Erythroblast (primary cell): ENCODE measurements at regions not wholly inside any gene's neighbourhood (a gene's known extent, or its start where the extent isn't known, plus 50 kb on each side); places are given as distances from the start of the nearest gene placed in this dataset.

Experiments used
- GATA1 ChIP-seq: IDR thresholded peaks from 2 replicates; pipeline ENCODE4 v1.6.1; 2011; ENCODE audit warnings: low read depth, mild to moderate bottlenecking, control low read depth, low read length, moderate library complexity
- POLR2A ChIP-seq: IDR thresholded peaks from 2 replicates; pipeline ENCODE4 v1.6.1; 2011; ENCODE audit warnings: mild to moderate bottlenecking, low read length

- TF ChIP-seq POLR2A (no peak), GATA1 (no peak)
Observed at GRCh38 chr14:51368721-51369163, 128.7 kb downstream of the TMX1 start.
